Activated CD4-positive, alpha-beta memory T cell treated with anti-CD3 and anti-CD28 coated beads for 36 hours (primary cell): ENCODE measurements at regions not wholly inside any gene's neighbourhood (a gene's known extent, or its start where the extent isn't known, plus 50 kb on each side); places are given as distances from the start of the nearest gene placed in this dataset.

Source experiments
- CTCF ChIA-PET: fragments of 350-600 bp; sonication (Branson Sonifier 250); formaldehyde crosslinking; loops from one replicate; lab custom pipeline; 2021; ENCODE audit warnings: antibody characterized with exemption, inconsistent platforms; lab: Charles Lee
- POLR2A ChIA-PET: fragments of 350-600 bp; sonication (Branson Sonifier 250); formaldehyde crosslinking; loops from one replicate; lab custom pipeline; 2021; ENCODE audit warnings: antibody characterized with exemption; lab: Charles Lee
- DNase-seq: peaks from one replicate; pipeline ENCODE4 v3.0.0-alpha.2; 2020
- H3K27ac Mint-ChIP-seq: one replicate; pipeline ENCODE4 v1.8.0; 2021; ENCODE audit warnings: mixed read lengths
- H3K27me3 Mint-ChIP-seq: one replicate; pipeline ENCODE4 v1.8.0; 2021; ENCODE audit warnings: mixed read lengths
- H3K36me3 Mint-ChIP-seq: one replicate; pipeline ENCODE4 v1.8.0; 2021; ENCODE audit warnings: mixed read lengths
- H3K4me1 Mint-ChIP-seq: one replicate; pipeline ENCODE4 v1.8.0; 2021; ENCODE audit warnings: low read depth, mixed read lengths
- H3K4me3 Mint-ChIP-seq: one replicate; pipeline ENCODE4 v1.8.0; 2021; ENCODE audit warnings: mild to moderate bottlenecking, mixed read lengths
- H3K9me3 Mint-ChIP-seq: one replicate; pipeline ENCODE4 v1.8.0; 2021; ENCODE audit warnings: mixed read lengths
- intact Hi-C: fragments of 100-400 bp; cut with micrococcal nuclease; formaldehyde crosslinking; loops from one replicate; pipeline ENCODE4 v1.15.1; 2023

DNA sequence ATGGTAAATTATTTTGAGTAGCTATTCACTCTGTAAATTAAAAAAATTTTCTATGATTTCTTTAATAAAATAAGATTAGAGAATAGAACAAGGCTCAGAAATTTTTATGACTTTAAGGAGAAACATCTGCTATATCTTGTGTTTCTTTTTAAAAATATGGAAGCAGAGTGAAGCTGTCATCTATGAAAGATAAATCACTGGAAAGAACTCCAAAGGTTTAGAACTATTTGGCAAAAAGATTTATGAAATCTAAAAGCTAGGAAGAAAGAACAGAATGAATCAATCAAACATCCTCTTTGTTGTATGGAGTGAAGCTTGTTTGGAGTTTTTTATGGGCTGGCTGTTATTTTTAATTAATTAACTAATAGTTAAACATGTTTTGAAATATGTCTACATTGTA is 89.8 kb upstream of the ACTBL2 start:
- H3K4me1 Mint-ChIP-seq, result no peaks in the 10 kb centered on the region
- H3K4me3 Mint-ChIP-seq, result no peak overlapping the region
- ChIA-PET CTCF (no interaction called here), POLR2A (no interaction called here)
- peaks cover 9% of the 10 kb centered on the region for H3K27me3 Mint-ChIP-seq
- H3K27ac Mint-ChIP-seq, result no peak overlapping the region
- intact Hi-C loops, result no loop called here
- no peaks in the 10 kb centered on the region for H3K36me3 Mint-ChIP-seq
- no peak for DNase-seq
- no peaks in the 10 kb centered on the region for H3K9me3 Mint-ChIP-seq

DNA sequence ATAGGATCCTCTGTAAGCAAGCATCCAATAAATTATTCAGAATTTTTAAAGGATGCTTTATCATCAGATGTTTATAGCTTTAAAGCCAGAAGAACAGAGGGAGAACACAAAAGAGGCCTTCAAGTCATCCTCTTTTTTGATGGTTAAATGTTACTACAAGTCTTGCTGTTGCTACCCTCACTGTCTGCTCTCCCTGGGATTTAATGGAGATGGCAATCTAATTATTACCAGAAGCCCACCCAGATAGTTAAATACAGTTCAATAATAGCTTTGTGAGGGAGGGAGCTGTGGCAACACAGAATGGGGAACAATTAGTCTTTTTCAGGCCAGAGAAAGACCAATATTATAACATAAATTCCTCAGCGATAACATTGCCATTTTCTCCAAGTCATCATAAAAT is 87.0 kb upstream of the ACTBL2 start:
- no peak overlapping the region for H3K4me3 Mint-ChIP-seq
- intact Hi-C loops, result no loop called here
- no peak for DNase-seq
- CTCF ChIA-PET, result no interaction called here
- peaks cover 7% of the 10 kb centered on the region for H3K27me3 Mint-ChIP-seq
- no peaks in the 10 kb centered on the region for H3K36me3 Mint-ChIP-seq
- H3K9me3 Mint-ChIP-seq, result no peaks in the 10 kb centered on the region
- no peaks in the 10 kb centered on the region for H3K4me1 Mint-ChIP-seq
- H3K27ac Mint-ChIP-seq, result no peak overlapping the region
- POLR2A ChIA-PET, result no interaction called here

DNA sequence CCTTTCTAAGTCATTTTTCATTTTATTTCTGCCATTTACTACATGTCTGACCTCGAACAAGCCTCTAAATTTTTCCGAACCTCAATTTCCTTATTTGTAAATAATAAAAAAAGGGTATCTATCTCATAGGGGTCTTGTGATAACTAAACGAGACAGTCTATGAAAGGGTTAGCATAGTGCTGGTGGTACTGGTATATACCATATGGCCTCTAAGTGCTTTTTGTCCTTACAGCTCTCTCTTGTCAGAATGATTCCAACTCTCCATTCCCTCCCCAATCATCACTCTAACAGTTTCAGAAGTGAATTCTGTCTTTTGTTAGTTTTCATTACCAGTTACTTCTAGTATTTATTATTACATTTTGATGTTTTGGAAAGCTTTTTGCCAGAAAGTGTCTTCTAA is 85.5 kb upstream of the ACTBL2 start:
- intact Hi-C loops, result no loop called here
- peaks cover 18% of the 10 kb centered on the region for H3K27me3 Mint-ChIP-seq
- ChIA-PET POLR2A (no interaction called here), CTCF (no interaction called here)
- no peak overlapping the region for H3K27ac Mint-ChIP-seq
- no peaks in the 10 kb centered on the region for H3K4me1 Mint-ChIP-seq
- H3K36me3 Mint-ChIP-seq, result no peaks in the 10 kb centered on the region
- no peak for DNase-seq
- H3K4me3 Mint-ChIP-seq, result no peak overlapping the region
- no peaks in the 10 kb centered on the region for H3K9me3 Mint-ChIP-seq

DNA sequence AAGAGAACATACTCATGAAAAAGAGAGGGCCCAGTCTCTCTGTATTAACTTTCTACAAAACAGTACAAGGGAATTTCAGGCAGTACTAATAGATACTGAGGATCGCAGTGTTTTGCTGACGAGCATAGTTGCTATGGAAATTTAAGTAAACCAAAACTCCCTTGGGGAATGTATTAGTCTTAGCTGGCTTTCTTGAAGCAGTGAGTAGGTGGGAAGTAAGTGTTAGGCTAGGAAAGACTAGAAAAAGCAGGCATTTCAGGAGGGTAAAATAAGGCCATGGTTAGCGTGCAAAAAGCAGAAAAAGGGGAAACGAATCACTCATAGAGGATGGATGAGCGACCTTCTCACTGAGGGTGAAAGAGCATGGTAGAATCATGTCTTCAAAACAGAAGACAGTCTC is 84.3 kb upstream of the ACTBL2 start:
- ChIA-PET CTCF (no interaction called here), POLR2A (no interaction called here)
- no peaks in the 10 kb centered on the region for H3K9me3 Mint-ChIP-seq
- peaks cover 28% of the 10 kb centered on the region for H3K27me3 Mint-ChIP-seq
- no peak overlapping the region for H3K4me3 Mint-ChIP-seq
- no peaks in the 10 kb centered on the region for H3K36me3 Mint-ChIP-seq
- H3K4me1 Mint-ChIP-seq, result no peaks in the 10 kb centered on the region
- H3K27ac Mint-ChIP-seq, result no peak overlapping the region
- no peak for DNase-seq
- intact Hi-C loops, result no loop called here

DNA sequence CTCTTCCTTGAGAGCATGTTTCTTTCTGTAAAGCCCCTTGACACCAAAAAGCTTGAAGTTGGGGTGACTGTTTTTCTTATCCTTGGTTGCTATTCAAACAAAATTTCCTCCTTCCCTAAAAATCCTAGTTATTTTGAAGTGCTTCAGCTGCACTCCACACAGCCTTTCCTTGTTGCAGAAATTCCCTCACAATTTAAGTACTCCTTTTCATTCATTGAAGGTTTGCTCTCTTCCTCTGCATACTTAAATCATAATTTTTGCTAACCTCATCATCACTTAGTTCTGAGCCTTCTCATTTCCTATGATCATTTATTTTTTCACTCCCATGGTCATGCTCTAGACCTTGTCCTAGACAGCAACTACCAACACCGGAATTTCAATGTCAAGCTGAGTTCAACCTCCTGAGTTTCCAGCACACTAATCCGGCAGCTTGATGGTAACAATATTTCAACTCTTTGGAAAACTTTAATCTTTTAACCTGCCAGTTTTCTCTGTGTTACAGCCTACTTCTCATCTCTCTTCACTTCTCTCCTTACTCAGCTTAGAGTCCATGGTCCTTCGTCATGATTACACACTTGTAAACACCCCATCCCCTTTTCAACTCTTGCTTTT is 78.7 kb upstream of the ACTBL2 start:
- Mint-ChIP-seq H3K4me1 (no peaks in the 10 kb centered on the region), H3K36me3 (no peaks in the 10 kb centered on the region), H3K9me3 (no peaks in the 10 kb centered on the region), H3K4me3 (no peak overlapping the region), H3K27ac (no peak overlapping the region), H3K27me3 (peaks cover 26% of the 10 kb centered on the region)
- ChIA-PET CTCF (no interaction called here), POLR2A (no interaction called here)
- DNase-seq, result no peak
- intact Hi-C loops, result no loop called here

DNA sequence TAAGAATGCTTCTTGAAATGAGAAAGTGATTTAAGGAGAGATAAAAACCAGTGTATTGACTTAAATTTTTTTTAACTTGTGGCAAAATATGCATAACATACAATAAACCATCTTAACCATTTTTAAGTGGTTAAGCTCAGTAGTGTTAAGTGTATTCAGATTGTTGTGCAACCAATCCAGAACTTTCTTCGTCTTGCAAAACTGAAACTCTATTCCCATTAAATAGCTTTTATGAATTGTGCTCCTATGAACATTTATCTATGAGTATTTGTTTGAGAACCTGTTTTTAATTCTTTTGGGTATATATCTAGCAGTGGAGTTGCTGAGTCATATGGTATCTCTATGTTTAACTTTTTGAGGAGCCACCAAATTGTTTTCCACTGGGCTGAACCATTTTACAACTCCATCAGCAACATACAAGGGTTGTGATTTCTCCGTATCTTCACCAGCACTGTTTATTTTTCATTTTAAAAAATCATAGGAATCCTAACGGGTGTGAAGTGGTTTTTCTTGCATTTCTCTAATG is 76.6 kb upstream of the ACTBL2 start:
- H3K36me3 Mint-ChIP-seq, result no peaks in the 10 kb centered on the region

DNA sequence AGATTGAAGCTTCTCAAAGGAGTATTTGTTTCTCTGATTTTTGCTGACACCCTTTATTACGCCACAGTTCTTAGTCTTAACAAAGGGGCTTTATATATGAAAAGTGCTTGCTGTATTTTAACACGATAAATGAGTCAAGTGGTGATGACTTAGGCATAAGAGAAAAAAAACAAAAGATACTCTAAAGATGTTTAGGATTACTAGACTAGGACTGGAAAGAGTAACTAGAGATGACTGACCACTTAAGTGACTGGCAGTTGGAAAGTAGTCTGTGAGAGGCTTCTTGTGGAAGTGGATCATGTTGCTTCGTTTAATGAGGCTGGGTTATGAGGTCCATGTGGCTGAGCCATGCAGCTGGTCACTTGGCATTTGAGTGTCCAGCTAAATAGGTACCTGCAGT is 69.4 kb upstream of the ACTBL2 start:
- Mint-ChIP-seq H3K36me3 (no peaks in the 10 kb centered on the region), H3K9me3 (no peaks in the 10 kb centered on the region), H3K27ac (no peak overlapping the region), H3K4me3 (no peak overlapping the region), H3K4me1 (no peaks in the 10 kb centered on the region), H3K27me3 (peaks cover 6% of the 10 kb centered on the region)
- intact Hi-C loops, result no loop called here
- ChIA-PET CTCF (no interaction called here), POLR2A (no interaction called here)
- DNase-seq, result no peak

More for the DNA sequence above, 76.6 kb upstream of the ACTBL2 start:
- H3K4me1 Mint-ChIP-seq, result no peaks in the 10 kb centered on the region
- no peak overlapping the region for H3K4me3 Mint-ChIP-seq
- H3K9me3 Mint-ChIP-seq, result no peaks in the 10 kb centered on the region
- CTCF ChIA-PET, result no interaction called here
- H3K27ac Mint-ChIP-seq, result no peak overlapping the region
- POLR2A ChIA-PET, result no interaction called here
- intact Hi-C loops, result no loop called here
- peaks cover 21% of the 10 kb centered on the region for H3K27me3 Mint-ChIP-seq
- no peak for DNase-seq

DNA sequence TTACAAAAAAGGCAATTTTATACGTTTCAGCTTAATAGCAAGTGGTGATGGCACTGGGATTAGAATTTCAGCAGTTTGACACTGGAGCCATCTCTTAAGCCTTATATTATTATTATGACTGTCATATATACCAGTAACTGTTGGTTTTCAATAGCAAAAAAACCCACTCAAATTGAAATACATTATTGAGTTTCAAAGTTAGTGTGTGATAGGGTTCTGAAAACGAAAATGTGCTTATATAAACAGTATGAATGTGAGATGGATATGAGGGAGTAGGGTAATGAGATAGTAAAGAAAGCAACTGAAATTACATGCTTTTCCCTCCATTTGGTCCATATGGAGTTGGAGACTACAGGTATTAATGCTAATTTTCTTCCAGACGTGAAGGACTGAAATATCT is 68.6 kb upstream of the ACTBL2 start:
- H3K27me3 Mint-ChIP-seq, result peaks cover 6% of the 10 kb centered on the region
- no peak for DNase-seq
- no peak overlapping the region for H3K4me3 Mint-ChIP-seq
- H3K9me3 Mint-ChIP-seq, result no peaks in the 10 kb centered on the region
- no peaks in the 10 kb centered on the region for H3K4me1 Mint-ChIP-seq
- intact Hi-C loops, result no loop called here
- CTCF ChIA-PET, result no interaction called here
- H3K36me3 Mint-ChIP-seq, result no peaks in the 10 kb centered on the region
- no peak overlapping the region for H3K27ac Mint-ChIP-seq
- POLR2A ChIA-PET, result no interaction called here

DNA sequence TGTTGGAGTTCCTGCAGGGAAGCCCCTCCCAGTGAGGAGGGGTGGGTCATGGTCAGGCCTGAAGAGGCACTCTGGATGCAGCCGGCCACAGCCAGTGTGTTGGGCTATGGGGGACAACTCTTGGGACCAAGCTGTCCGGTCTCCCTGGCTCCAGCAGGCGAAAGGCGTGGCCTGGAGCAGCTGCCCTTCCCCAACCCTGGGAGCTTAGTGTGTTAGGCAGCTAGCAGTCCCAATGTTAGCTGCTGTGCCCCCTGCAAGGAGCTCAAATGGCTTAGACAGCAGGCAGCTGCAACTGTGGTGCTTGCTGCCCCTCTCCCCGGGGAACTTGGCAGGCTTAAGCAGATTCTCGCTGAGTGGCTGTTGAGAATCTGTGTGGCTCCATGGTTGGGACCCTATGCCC is 67.5 kb upstream of the ACTBL2 start:
- Mint-ChIP-seq H3K27me3 (peaks cover 6% of the 10 kb centered on the region), H3K4me3 (no peak overlapping the region), H3K27ac (no peak overlapping the region), H3K4me1 (no peaks in the 10 kb centered on the region), H3K36me3 (no peaks in the 10 kb centered on the region), H3K9me3 (no peaks in the 10 kb centered on the region)
- no peak for DNase-seq
- ChIA-PET POLR2A (no interaction called here), CTCF (no interaction called here)
- intact Hi-C loops, result no loop called here

DNA sequence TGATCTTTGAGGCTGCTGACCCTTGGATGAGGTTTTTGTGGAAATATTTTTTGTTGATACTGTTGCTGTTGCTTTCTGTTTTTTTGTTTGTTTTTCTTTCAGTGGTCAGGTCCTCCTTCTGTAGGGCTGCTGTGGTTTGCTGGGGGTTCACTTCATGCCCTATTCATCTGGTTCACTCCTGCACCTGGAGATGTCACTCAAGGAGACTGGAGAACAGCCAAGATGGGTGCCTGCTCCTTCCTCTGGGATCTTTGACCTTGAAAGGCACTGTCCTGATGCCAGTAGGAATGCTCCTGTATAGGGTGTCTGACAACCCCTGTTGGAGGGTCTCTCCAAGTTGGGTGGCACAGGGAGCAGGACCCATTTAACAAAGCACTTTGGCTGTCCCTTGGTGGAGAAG is 67.0 kb upstream of the ACTBL2 start:
- H3K27ac Mint-ChIP-seq, result no peak overlapping the region
- intact Hi-C loops, result no loop called here
- ChIA-PET POLR2A (no interaction called here), CTCF (no interaction called here)
- no peaks in the 10 kb centered on the region for H3K4me1 Mint-ChIP-seq
- H3K36me3 Mint-ChIP-seq, result no peaks in the 10 kb centered on the region
- peaks cover 6% of the 10 kb centered on the region for H3K27me3 Mint-ChIP-seq
- H3K4me3 Mint-ChIP-seq, result no peak overlapping the region
- no peak for DNase-seq
- H3K9me3 Mint-ChIP-seq, result no peaks in the 10 kb centered on the region

DNA sequence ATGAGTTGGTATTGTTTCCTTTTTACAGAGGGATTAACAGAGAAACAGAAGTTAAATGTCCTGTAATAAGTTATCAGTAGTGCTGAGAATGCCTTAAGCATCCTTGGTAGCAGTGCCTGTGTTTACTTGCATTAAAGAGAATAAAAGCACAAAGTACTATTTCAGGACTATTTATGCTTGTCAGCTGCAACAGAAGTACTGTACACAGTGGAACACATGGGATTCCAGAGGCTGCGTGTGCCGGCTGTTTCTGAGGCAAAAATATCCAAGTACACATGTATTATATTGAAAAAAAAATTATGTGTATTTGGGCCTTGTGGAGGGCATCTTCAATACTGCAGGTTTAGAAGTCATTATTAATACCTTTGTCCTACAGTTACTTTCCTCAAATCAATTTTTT is 58.2 kb upstream of the ACTBL2 start:
- Mint-ChIP-seq H3K27ac (no peak overlapping the region), H3K27me3 (no peaks in the 10 kb centered on the region), H3K36me3 (no peaks in the 10 kb centered on the region), H3K4me1 (peaks cover 9% of the 10 kb centered on the region), H3K9me3 (no peaks in the 10 kb centered on the region), H3K4me3 (no peak overlapping the region)
- intact Hi-C loops, result no loop called here
- no peak for DNase-seq
- CTCF ChIA-PET, result no interaction called here
- POLR2A ChIA-PET, result no interaction called here

DNA sequence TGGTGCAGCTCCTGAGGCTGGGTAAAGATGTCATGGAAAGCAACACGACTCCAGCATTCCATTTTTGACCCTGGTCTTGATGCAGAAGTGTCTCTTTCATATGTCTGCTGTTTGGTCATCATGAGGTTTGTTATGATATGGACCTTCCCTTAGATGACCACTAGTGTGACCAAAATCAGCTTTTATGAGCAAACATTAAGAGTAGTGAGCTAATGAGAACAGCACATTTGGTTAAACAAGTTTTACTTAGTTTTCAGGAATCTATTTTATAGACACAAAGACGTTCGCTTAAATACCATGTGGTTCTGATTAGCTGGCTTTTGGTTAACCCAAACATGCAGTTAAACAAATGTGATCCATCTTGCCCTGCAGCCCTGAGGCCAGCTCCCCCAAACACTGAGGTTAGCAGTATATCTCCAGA is 56.7 kb upstream of the ACTBL2 start:
- Mint-ChIP-seq H3K9me3 (no peaks in the 10 kb centered on the region), H3K36me3 (no peaks in the 10 kb centered on the region), H3K27ac (no peak overlapping the region), H3K27me3 (no peaks in the 10 kb centered on the region), H3K4me3 (no peak overlapping the region), H3K4me1 (peaks cover 9% of the 10 kb centered on the region)
- ChIA-PET POLR2A (interaction anchor here (0.7 kb wide), 1 partner anchor 116 kb away, joined by 3 read pairs; no protein-coding TSS in a partner anchor), CTCF (no interaction called here)
- intact Hi-C loops, result no loop called here
- DNase-seq, result no peak

DNA sequence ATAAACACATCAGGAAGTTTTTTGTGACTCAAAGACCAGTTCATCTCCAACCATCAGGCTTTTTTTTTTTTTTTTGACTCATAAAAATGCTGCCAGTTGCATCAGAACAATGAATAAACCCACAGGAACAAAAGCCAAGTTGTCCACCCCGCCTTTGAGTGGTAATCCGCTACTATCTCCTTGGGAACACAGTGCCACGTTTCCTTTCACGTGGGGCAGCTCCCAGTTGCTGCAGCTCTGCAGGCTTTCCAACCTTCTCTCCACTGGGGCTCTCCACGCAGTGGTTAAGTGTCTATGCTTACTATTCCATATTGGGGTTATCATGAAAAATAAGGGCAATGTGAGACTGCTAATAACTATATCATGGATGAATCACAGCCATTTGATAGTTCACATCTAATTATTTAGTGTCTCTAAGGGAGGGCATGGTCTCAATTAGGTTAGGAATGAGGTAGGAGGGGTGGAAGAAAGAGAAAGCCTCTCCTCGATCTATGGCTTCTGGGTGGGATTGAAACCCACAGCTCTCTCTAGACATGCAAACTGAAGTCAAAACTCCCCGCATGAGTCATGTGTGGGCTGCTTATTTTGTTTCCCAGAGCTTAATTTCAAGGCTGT is 55.8 kb upstream of the ACTBL2 start:
- H3K27ac Mint-ChIP-seq, result no peak overlapping the region
- H3K4me1 Mint-ChIP-seq, result peaks cover 9% of the 10 kb centered on the region
- intact Hi-C loops, result no loop called here
- peaks cover 3% of the 10 kb centered on the region for H3K27me3 Mint-ChIP-seq
- no peak for DNase-seq
- no peak overlapping the region for H3K4me3 Mint-ChIP-seq
- POLR2A ChIA-PET, result interaction anchor here (0.6 to 0.7 kb wide), 2 partner anchors 116 to 120 kb away, joined by 3 read pairs; no protein-coding TSS in a partner anchor
- H3K36me3 Mint-ChIP-seq, result no peaks in the 10 kb centered on the region
- CTCF ChIA-PET, result no interaction called here
- H3K9me3 Mint-ChIP-seq, result no peaks in the 10 kb centered on the region
